Neural progenitor cell (in vitro differentiated cells): ENCODE measurements at regions not wholly inside any gene's neighbourhood (a gene's known extent, or its start where the extent isn't known, plus 50 kb on each side); places are given as distances from the start of the nearest gene placed in this dataset.

Experiments
- EZH2phosphoT487 ChIP-seq: fragments of 200-600 bp; sonication (generic); IDR thresholded peaks from 2 replicates; pipeline ENCODE4 v1.6.1; 2017; ENCODE audit warnings: antibody characterized with exemption
- TF ChIP-seq, protein P1 (sequence below): fragments of 200-600 bp; sonication (generic); IDR thresholded peaks from 2 replicates; pipeline ENCODE4 v1.5.1; 2017; ENCODE audit warnings: antibody characterized with exemption, mild to moderate bottlenecking

GRCh38 chr16:13342675-13343074 lies 441.3 kb downstream of the SHISA9 start:
- TF ChIP-seq, protein P1, sequence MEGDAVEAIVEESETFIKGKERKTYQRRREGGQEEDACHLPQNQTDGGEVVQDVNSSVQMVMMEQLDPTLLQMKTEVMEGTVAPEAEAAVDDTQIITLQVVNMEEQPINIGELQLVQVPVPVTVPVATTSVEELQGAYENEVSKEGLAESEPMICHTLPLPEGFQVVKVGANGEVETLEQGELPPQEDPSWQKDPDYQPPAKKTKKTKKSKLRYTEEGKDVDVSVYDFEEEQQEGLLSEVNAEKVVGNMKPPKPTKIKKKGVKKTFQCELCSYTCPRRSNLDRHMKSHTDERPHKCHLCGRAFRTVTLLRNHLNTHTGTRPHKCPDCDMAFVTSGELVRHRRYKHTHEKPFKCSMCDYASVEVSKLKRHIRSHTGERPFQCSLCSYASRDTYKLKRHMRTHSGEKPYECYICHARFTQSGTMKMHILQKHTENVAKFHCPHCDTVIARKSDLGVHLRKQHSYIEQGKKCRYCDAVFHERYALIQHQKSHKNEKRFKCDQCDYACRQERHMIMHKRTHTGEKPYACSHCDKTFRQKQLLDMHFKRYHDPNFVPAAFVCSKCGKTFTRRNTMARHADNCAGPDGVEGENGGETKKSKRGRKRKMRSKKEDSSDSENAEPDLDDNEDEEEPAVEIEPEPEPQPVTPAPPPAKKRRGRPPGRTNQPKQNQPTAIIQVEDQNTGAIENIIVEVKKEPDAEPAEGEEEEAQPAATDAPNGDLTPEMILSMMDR, result no peak
- TF ChIP-seq EZH2phosphoT487, result no peak
